ENCODE measurements at regions not wholly inside any gene's neighbourhood (a gene's known extent, or its start where the extent isn't known, plus 50 kb on each side); places are given as distances from the start of the nearest gene placed in this dataset.

DNA sequence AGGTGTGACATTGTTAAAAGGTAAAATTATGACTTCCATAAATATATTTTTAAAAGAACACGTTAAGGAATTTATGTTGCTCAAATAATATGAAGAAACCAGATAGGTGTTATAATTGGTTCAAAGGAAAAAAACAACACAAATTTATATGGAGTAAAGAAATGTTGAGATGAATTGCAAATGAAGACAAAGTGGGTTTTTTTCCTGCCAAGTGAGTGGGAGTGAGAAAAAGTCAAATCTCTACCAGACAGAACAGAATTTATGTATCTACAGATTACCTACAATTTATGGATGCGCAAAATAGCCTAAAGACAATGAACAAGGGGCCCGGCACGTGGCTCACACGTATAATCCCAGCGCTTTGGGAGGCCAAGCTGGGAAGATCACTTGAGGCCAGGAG, 159.7 kb upstream of the SLC1A4 start:
- TF ChIP-seq SNAI2 (CRISPR knock-in tag; IDR thresholded peaks at IDR 0.05) (no peak), ISL1 (CRISPR knock-in tag; IDR thresholded peaks at IDR 0.05) (no peak), PATZ1 (CRISPR knock-in tag; IDR thresholded peaks at IDR 0.05; ENCODE audit: borderline replicate concordance) (no peak), ZNF565 (CRISPR knock-in tag; conservative IDR thresholded peaks at IDR 0.05; ENCODE audit: low read depth) (no peak), ZFP30 (CRISPR knock-in tag; IDR thresholded peaks at IDR 0.05) (no peak), BACH2 (CRISPR knock-in tag; IDR thresholded peaks at IDR 0.05; ENCODE audit: borderline replicate concordance) (no peak)
- TF ChIP-seq, protein P1, sequence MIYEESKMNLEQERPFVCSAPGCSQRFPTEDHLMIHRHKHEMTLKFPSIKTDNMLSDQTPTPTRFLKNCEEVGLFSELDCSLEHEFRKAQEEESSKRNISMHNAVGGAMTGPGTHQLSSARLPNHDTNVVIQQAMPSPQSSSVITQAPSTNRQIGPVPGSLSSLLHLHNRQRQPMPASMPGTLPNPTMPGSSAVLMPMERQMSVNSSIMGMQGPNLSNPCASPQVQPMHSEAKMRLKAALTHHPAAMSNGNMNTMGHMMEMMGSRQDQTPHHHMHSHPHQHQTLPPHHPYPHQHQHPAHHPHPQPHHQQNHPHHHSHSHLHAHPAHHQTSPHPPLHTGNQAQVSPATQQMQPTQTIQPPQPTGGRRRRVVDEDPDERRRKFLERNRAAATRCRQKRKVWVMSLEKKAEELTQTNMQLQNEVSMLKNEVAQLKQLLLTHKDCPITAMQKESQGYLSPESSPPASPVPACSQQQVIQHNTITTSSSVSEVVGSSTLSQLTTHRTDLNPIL (CRISPR knock-in tag; IDR thresholded peaks at IDR 0.05; ENCODE audit: low read depth): no peak
- TF ChIP-seq, protein P2, sequence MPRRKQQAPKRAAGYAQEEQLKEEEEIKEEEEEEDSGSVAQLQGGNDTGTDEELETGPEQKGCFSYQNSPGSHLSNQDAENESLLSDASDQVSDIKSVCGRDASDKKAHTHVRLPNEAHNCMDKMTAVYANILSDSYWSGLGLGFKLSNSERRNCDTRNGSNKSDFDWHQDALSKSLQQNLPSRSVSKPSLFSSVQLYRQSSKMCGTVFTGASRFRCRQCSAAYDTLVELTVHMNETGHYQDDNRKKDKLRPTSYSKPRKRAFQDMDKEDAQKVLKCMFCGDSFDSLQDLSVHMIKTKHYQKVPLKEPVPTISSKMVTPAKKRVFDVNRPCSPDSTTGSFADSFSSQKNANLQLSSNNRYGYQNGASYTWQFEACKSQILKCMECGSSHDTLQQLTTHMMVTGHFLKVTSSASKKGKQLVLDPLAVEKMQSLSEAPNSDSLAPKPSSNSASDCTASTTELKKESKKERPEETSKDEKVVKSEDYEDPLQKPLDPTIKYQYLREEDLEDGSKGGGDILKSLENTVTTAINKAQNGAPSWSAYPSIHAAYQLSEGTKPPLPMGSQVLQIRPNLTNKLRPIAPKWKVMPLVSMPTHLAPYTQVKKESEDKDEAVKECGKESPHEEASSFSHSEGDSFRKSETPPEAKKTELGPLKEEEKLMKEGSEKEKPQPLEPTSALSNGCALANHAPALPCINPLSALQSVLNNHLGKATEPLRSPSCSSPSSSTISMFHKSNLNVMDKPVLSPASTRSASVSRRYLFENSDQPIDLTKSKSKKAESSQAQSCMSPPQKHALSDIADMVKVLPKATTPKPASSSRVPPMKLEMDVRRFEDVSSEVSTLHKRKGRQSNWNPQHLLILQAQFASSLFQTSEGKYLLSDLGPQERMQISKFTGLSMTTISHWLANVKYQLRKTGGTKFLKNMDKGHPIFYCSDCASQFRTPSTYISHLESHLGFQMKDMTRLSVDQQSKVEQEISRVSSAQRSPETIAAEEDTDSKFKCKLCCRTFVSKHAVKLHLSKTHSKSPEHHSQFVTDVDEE (CRISPR knock-in tag; IDR thresholded peaks at IDR 0.05): no peak
- TF ChIP-seq, protein P3, sequence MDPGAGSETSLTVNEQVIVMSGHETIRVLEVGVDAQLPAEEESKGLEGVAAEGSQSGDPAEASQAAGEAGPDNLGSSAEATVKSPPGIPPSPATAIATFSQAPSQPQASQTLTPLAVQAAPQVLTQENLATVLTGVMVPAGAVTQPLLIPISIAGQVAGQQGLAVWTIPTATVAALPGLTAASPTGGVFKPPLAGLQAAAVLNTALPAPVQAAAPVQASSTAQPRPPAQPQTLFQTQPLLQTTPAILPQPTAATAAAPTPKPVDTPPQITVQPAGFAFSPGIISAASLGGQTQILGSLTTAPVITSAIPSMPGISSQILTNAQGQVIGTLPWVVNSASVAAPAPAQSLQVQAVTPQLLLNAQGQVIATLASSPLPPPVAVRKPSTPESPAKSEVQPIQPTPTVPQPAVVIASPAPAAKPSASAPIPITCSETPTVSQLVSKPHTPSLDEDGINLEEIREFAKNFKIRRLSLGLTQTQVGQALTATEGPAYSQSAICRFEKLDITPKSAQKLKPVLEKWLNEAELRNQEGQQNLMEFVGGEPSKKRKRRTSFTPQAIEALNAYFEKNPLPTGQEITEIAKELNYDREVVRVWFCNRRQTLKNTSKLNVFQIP (CRISPR knock-in tag; IDR thresholded peaks at IDR 0.05; ENCODE audit: borderline replicate concordance, low read depth): no peak
- no peak for ATAC-seq

DNA sequence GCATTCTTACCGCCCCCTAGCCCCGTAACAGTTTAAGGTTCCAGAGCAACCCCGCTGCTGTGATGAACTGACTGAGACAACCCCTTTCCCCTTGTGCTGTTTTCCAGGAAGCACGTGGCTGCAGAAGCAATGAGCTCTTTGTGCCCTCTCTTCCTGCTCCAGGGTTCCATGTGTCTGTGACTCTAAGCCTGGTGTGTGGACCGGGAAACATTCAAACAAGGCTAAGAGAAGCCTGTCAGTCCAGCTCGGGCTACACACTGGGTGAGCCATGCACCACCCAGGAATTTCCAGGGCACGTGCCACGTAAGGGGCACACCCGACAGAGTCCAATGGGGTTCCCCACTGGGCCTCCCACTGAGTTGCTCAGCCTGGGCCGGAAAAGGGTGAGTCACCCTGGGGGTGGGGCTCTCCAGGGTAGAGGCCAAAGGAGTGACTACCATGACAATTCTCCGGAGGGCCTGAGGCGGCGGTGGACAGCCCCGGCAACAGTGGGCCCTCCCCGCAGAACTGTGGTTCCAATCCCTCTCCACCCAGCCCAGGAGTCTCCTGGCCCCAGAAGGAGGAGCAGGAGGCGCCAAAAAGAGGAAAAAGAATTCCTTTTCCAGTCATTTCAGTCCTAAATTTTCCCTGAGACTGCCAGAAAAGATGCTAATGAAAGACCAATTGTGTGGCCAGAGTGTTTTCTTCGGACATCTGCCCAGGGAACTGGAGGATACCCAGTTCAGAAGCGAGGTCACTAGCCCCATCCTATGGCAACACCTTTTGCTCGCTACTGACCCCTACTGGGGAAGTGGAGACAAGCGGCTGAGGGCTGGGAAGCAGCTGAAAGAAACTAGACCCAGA, 157.8 kb upstream of the SLC1A4 start:
- TF ChIP-seq CSDC2 (CRISPR knock-in tag; IDR thresholded peaks at IDR 0.05) (no peak), ZC3H10 (CRISPR knock-in tag; IDR thresholded peaks at IDR 0.05) (no peak), ZFP30 (CRISPR knock-in tag; IDR thresholded peaks at IDR 0.05) (no peak)
- TF ChIP-seq, protein P3 (CRISPR knock-in tag; IDR thresholded peaks at IDR 0.05; ENCODE audit: borderline replicate concordance, low read depth): no peak
- ATAC-seq: peak; percentile 94

DNA sequence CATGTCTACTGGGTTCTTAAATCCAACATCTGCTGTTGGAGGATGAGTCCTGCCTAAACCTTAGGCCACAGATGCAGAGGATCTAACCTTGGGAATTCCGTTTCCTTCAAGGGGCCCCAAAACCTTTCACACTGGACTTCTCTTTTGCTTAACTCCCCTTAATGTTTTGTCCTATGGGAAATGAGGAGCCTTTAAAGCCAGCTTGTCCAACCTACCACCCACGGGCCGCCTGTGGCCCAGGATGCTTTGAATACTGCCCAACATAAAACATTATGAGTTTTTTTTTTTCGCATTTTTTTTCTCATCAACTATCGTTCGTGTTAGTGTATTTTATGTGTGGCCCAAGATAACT, 157.2 kb upstream of the SLC1A4 start:
- no peak for TF ChIP-seq CSDC2 (CRISPR knock-in tag; IDR thresholded peaks at IDR 0.05)
- no peak for TF ChIP-seq ZFP30 (CRISPR knock-in tag; IDR thresholded peaks at IDR 0.05)
- no peak for TF ChIP-seq SNAI2 (CRISPR knock-in tag; IDR thresholded peaks at IDR 0.05)
- no peak for TF ChIP-seq OSR1 (CRISPR knock-in tag; IDR thresholded peaks at IDR 0.05)
- no peak for ATAC-seq

- TF ChIP-seq, protein P1 (CRISPR knock-in tag; IDR thresholded peaks at IDR 0.05; ENCODE audit: low read depth): no peak
- no peak for TF ChIP-seq OSR1 (CRISPR knock-in tag; IDR thresholded peaks at IDR 0.05)
- no peak for TF ChIP-seq ZC3H10 (CRISPR knock-in tag; IDR thresholded peaks at IDR 0.05)
- TF ChIP-seq ZNF70 (CRISPR knock-in tag; IDR thresholded peaks at IDR 0.05): no peak
- TF ChIP-seq GLIS3 (CRISPR knock-in tag; IDR thresholded peaks at IDR 0.05): no peak
- no peak for TF ChIP-seq CSDC2 (CRISPR knock-in tag; IDR thresholded peaks at IDR 0.05)
- no peak for TF ChIP-seq ZFP30 (CRISPR knock-in tag; IDR thresholded peaks at IDR 0.05)
- no peak for TF ChIP-seq ISL1 (CRISPR knock-in tag; IDR thresholded peaks at IDR 0.05)
- TF ChIP-seq, protein P3 (CRISPR knock-in tag; IDR thresholded peaks at IDR 0.05; ENCODE audit: borderline replicate concordance, low read depth): no peak
- TF ChIP-seq SNAI2 (CRISPR knock-in tag; IDR thresholded peaks at IDR 0.05): no peak
- no peak for TF ChIP-seq TCF4 (CRISPR knock-in tag; IDR thresholded peaks at IDR 0.05; ENCODE audit: borderline replicate concordance)
- TF ChIP-seq RARB (CRISPR knock-in tag; IDR thresholded peaks at IDR 0.05): no peak
- no peak for TF ChIP-seq ESRRG (CRISPR knock-in tag; IDR thresholded peaks at IDR 0.05)
- no peak for ATAC-seq
Measured at GRCh38 chr2:64832936-64833335, 156.3 kb upstream of the SLC1A4 start.

All from SK-N-SH treated with all-trans-retinoic acid at 6 μM for 48 hours (cell line).